IMR-90 (cell line): ENCODE measurements at regions not wholly inside any gene's neighbourhood (a gene's known extent, or its start where the extent isn't known, plus 50 kb on each side); places are given as distances from the start of the nearest gene placed in this dataset.

Experiments used
- ATAC-seq: fragments of 200-7000 bp; cut with Tn5 transposase; 2 replicates; pipeline ENCODE4 v1.9.1; 2020; ENCODE audit warnings: low read depth, mild to moderate bottlenecking, moderate library complexity
- BruUV-seq: library from RNA; stranded (reverse); fragments of 400-500 nt; replicated peaks from 2 replicates; lab custom pipeline; 2021; lab: Mats Ljungman, UMichigan
- CTCF ChIA-PET: fragments of 300-600 bp; formaldehyde crosslinking; extraction: SDS; loops from one replicate; lab custom pipeline; 2021; ENCODE audit warnings: antibody characterized with exemption; lab: Yijun Ruan, JAX
- POLR2A ChIA-PET: fragments of 300-600 bp; sonication (Branson Sonifier 250); formaldehyde crosslinking; loops from one replicate; lab custom pipeline; 2022; ENCODE audit warnings: antibody characterized with exemption; ENCODE audit not compliant: unreplicated experiment; lab: Charles Lee
- DNase-seq: peaks from one replicate; pipeline ENCODE4 v3.0.0; 2013
- H2AFZ ChIP-seq: replicated peaks from 2 replicates; pipeline ENCODE3; 2013; ENCODE audit warnings: low read length, mild to moderate bottlenecking; ENCODE audit not compliant: poor library complexity
- H2AK5ac ChIP-seq: 2 replicates; pipeline ENCODE4 v1.6.1; 2013; ENCODE audit warnings: low read depth, low read length, inconsistent platforms
- H2AK9ac ChIP-seq: replicated peaks from 2 replicates; pipeline ENCODE3; 2013; ENCODE audit warnings: mild to moderate bottlenecking, low read depth, low read length, moderate library complexity; ENCODE audit not compliant: poor library complexity
- H2BK120ac ChIP-seq: 2 replicates; pipeline ENCODE4 v1.6.1; 2013; ENCODE audit warnings: low read depth, low read length, inconsistent platforms
- H2BK15ac ChIP-seq: 3 replicates; pipeline ENCODE4 v1.6.1; 2013; ENCODE audit warnings: low read depth, low read length, inconsistent platforms
- H2BK20ac ChIP-seq: 2 replicates; pipeline ENCODE4 v1.6.1; 2013; ENCODE audit warnings: low read depth, mild to moderate bottlenecking, inconsistent platforms, low read length, moderate library complexity
- H2BK5ac ChIP-seq: 2 replicates; pipeline ENCODE4 v1.6.1; 2013; ENCODE audit warnings: mild to moderate bottlenecking, low read depth, low read length, inconsistent platforms; ENCODE audit not compliant: poor library complexity, severe bottlenecking
- H3K14ac ChIP-seq: replicated peaks from 2 replicates; pipeline ENCODE4 v1.6.1; 2013; ENCODE audit warnings: low read depth, low read length, inconsistent platforms
- H3K18ac ChIP-seq: 2 replicates; pipeline ENCODE4 v1.6.1; 2013; ENCODE audit warnings: low read depth, low read length, control low read depth
- H3K23ac ChIP-seq: 2 replicates; pipeline ENCODE4 v1.6.1; 2013; ENCODE audit warnings: low read depth, low read length, inconsistent platforms
- H3K27ac ChIP-seq: 2 replicates; pipeline ENCODE4 v1.5.1; 2013; ENCODE audit warnings: mild to moderate bottlenecking, control low read depth, low read length; ENCODE audit not compliant: insufficient read depth
- H3K27me3 ChIP-seq: 2 replicates; pipeline ENCODE4 v1.6.1; 2013; ENCODE audit warnings: low read length; ENCODE audit not compliant: control insufficient read depth, insufficient read depth
- H3K36me3 ChIP-seq: 2 replicates; pipeline ENCODE4 v1.6.1; 2013; ENCODE audit warnings: low read length, mixed read lengths; ENCODE audit not compliant: control insufficient read depth, insufficient read depth
- H3K4ac ChIP-seq: 2 replicates; pipeline ENCODE4 v1.6.1; 2013; ENCODE audit warnings: low read depth, low read length, inconsistent platforms
- H3K4me1 ChIP-seq: 2 replicates; pipeline ENCODE4 v1.6.1; 2013; ENCODE audit warnings: low read length, mixed read lengths; ENCODE audit not compliant: control insufficient read depth, insufficient read depth
- H3K4me2 ChIP-seq: 2 replicates; pipeline ENCODE4 v1.6.1; 2013; ENCODE audit warnings: low read depth, mild to moderate bottlenecking, control low read depth, low read length, moderate library complexity
- H3K4me3 ChIP-seq: 2 replicates; pipeline ENCODE4 v1.5.1; 2013; ENCODE audit warnings: low read depth, mild to moderate bottlenecking, control low read depth, low read length, moderate library complexity; ENCODE audit not compliant: insufficient read depth
- H3K56ac ChIP-seq: 2 replicates; pipeline ENCODE4 v1.6.1; 2013; ENCODE audit warnings: low read length, inconsistent platforms; ENCODE audit not compliant: insufficient read depth; ENCODE audit errors: extremely low read depth
- H3K79me1 ChIP-seq, 2 experiments: 2 replicates each; pipeline ENCODE4 v1.6.1; 2013; ENCODE audit warnings: low read length in 2 of 2, inconsistent platforms in 1 of 2, low read depth in 1 of 2
- H3K9ac ChIP-seq: 2 replicates; pipeline ENCODE4 v1.6.1; 2013; ENCODE audit warnings: low read depth, low read length, control low read depth
- H3K9me1 ChIP-seq: 2 replicates; pipeline ENCODE4 v1.6.1; 2013; ENCODE audit warnings: low read length, inconsistent platforms; ENCODE audit not compliant: insufficient read depth
- H3K9me3 ChIP-seq: 2 replicates; pipeline ENCODE4 v1.6.1; 2013; ENCODE audit warnings: low read length; ENCODE audit not compliant: control insufficient read depth, insufficient read depth
- H4K20me1 ChIP-seq: 2 replicates; pipeline ENCODE4 v1.6.1; 2013; ENCODE audit warnings: low read length, inconsistent platforms; ENCODE audit not compliant: insufficient read depth
- H4K5ac ChIP-seq: 2 replicates; pipeline ENCODE4 v1.6.1; 2013; ENCODE audit warnings: mild to moderate bottlenecking, low read depth, low read length, control low read depth
- H4K8ac ChIP-seq, 2 experiments: 2 replicates each; pipeline ENCODE4 v1.6.1; 2013; ENCODE audit warnings: low read depth in 2 of 2, low read length in 2 of 2, control low read depth in 1 of 2, inconsistent platforms in 1 of 2
- H4K91ac ChIP-seq: 2 replicates; pipeline ENCODE4 v1.6.1; 2013; ENCODE audit warnings: low read depth, low read length, inconsistent platforms; ENCODE audit not compliant: insufficient read depth
- BHLHE40 ChIP-seq: fragments of 150-350 bp; IDR thresholded peaks from 2 replicates; pipeline ENCODE4 v1.6.1; 2016; ENCODE audit warnings: mild to moderate bottlenecking, low read depth, low read length
- CEBPB ChIP-seq: IDR thresholded peaks from 2 replicates; pipeline ENCODE4 v1.6.1; 2012; ENCODE audit warnings: low read depth, low read length, improper control_type of control experiment
- CHD1 ChIP-seq: IDR thresholded peaks from 2 replicates; pipeline ENCODE4 v1.6.1; 2012; ENCODE audit warnings: low read depth, low read length, improper control_type of control experiment
- ELK1 ChIP-seq: fragments of 150-350 bp; IDR thresholded peaks from 2 replicates; pipeline ENCODE4 v1.6.1; 2016; ENCODE audit warnings: low read depth, mild to moderate bottlenecking, low read length, moderate library complexity, borderline replicate concordance
- FOS ChIP-seq: fragments of 150-350 bp; IDR thresholded peaks from 2 replicates; pipeline ENCODE4 v1.6.1; 2016; ENCODE audit warnings: low read depth, low read length
- MAFK ChIP-seq: IDR thresholded peaks from 2 replicates; pipeline ENCODE4 v1.6.1; 2012; ENCODE audit warnings: low read depth, low read length, improper control_type of control experiment
- MAZ ChIP-seq: IDR thresholded peaks from 2 replicates; pipeline ENCODE4 v1.6.1; 2012; ENCODE audit warnings: low read depth, mild to moderate bottlenecking, low read length, improper control_type of control experiment, moderate library complexity, borderline replicate concordance
- MXI1 ChIP-seq: IDR thresholded peaks from 2 replicates; pipeline ENCODE4 v1.6.1; 2012; ENCODE audit warnings: low read depth, mild to moderate bottlenecking, low read length, moderate library complexity, borderline replicate concordance
- NFE2L2 ChIP-seq: fragments of 150-350 bp; IDR thresholded peaks from 2 replicates; pipeline ENCODE4 v1.6.1; 2016; ENCODE audit warnings: low read depth, mild to moderate bottlenecking, low read length
- POLR2A ChIP-seq: IDR thresholded peaks from 2 replicates; pipeline ENCODE4 v1.6.1; 2012; ENCODE audit warnings: mild to moderate bottlenecking, low read depth, low read length
- RAD21 ChIP-seq: IDR thresholded peaks from 2 replicates; pipeline ENCODE4 v1.6.1; 2012; ENCODE audit warnings: low read length, improper control_type of control experiment
- RCOR1 ChIP-seq: IDR thresholded peaks from 2 replicates; pipeline ENCODE4 v1.6.1; 2012; ENCODE audit warnings: mild to moderate bottlenecking, low read length, improper control_type of control experiment; ENCODE audit not compliant: insufficient replicate concordance
- RFX5 ChIP-seq: IDR thresholded peaks from 2 replicates; pipeline ENCODE4 v1.8.0; 2012; ENCODE audit warnings: low read depth, mild to moderate bottlenecking, low read length, moderate library complexity
- SMC3 ChIP-seq: fragments of 150-350 bp; IDR thresholded peaks from 2 replicates; pipeline ENCODE4 v1.6.1; 2016; ENCODE audit warnings: low read depth, mild to moderate bottlenecking, antibody characterized with exemption, low read length, moderate library complexity
- USF2 ChIP-seq: fragments of 150-350 bp; IDR thresholded peaks from 2 replicates; pipeline ENCODE4 v1.6.1; 2017; ENCODE audit warnings: mild to moderate bottlenecking, antibody characterized with exemption, low read length, low read depth
- WGBS, 2 experiments: methylation state at CpG; one replicate each; pipeline versions ENCODE4 v1.1.5 to v1.1.7; 2013; ENCODE audit warnings: missing lambda C conversion rate in 2 of 2; ENCODE audit not compliant: insufficient read length in 1 of 2; ENCODE audit errors: extremely low coverage in 2 of 2; 5-methylcytosine and 5-hydroxymethylcytosine counted together
- dilution Hi-C: fragments of 300-500 bp; cut with HindIII; formaldehyde crosslinking; loops from one replicate; pipeline ENCODE4 v1.14.3; 2018; ENCODE audit warnings: low sequenced_read_pairs; ENCODE audit not compliant: unreplicated experiment
- in situ Hi-C: fragments of 300-500 bp; cut with MboI; formaldehyde crosslinking; loops from 3 replicates; pipeline ENCODE4 v1.14.3; 2019; ENCODE audit warnings: low sequenced_read_pairs, inconsistent platforms, mixed read lengths
- intact Hi-C: fragments of 100-400 bp; cut with micrococcal nuclease; formaldehyde crosslinking; loops from 2 replicates; pipeline ENCODE4 v1.10.0; 2022
- TF ChIP-seq, protein P1 (sequence below): conservative IDR thresholded peaks from 2 replicates; pipeline ENCODE4 v1.5.1; 2012; ENCODE audit warnings: mild to moderate bottlenecking, low read depth, low read length, improper control_type of control experiment

- no peak overlapping the region for H3K56ac ChIP-seq
- H3K9me1 ChIP-seq = no peaks in the 10 kb centered on the region
- H3K4me2 ChIP-seq = no peak overlapping the region
- no peak overlapping the region for H2AK9ac ChIP-seq
- H3K79me1 ChIP-seq = no peaks in the 10 kb centered on the region
- H3K36me3 ChIP-seq = no peaks in the 10 kb centered on the region
- H3K4me3 ChIP-seq = no peak overlapping the region
- no peak overlapping the region for H3K27ac ChIP-seq
- H4K5ac ChIP-seq = no peak overlapping the region
- no peak overlapping the region for H2BK5ac ChIP-seq
- ChIA-PET CTCF (no interaction called here), POLR2A (interaction anchor here (0.6 kb wide), 1 partner anchor 32 kb away, joined by 3 read pairs; no protein-coding TSS in a partner anchor)
- H2BK15ac ChIP-seq = no peak overlapping the region
- in situ Hi-C loops = no loop called here
- no peak for DNase-seq
- H2BK120ac ChIP-seq = no peak overlapping the region
- H3K27me3 ChIP-seq = peaks cover 5% of the 10 kb centered on the region; the same call in 1 of the 2 replicates
- H3K14ac ChIP-seq = no peak overlapping the region
- no peak overlapping the region for H2AK5ac ChIP-seq
- no CpG with 5 or more reads among the region's 2 CpGs for WGBS, 2 experiments
- no peak overlapping the region for H3K4ac ChIP-seq
- no TSS peak for BruUV-seq
- H4K20me1 ChIP-seq = no peaks in the 10 kb centered on the region
- no peaks in the 10 kb centered on the region for H3K9me3 ChIP-seq
- H2BK20ac ChIP-seq = no peak overlapping the region
- TF ChIP-seq RFX5 (no peak), MAFK (no peak), RAD21 (no peak), RCOR1 (no peak), CHD1 (no peak), ELK1 (no peak), POLR2A (no peak), FOS (no peak), MXI1 (no peak), USF2 (no peak), SMC3 (no peak), MAZ (no peak), NFE2L2 (no peak), CEBPB (no peak), BHLHE40 (no peak)
- TF ChIP-seq, protein P1, sequence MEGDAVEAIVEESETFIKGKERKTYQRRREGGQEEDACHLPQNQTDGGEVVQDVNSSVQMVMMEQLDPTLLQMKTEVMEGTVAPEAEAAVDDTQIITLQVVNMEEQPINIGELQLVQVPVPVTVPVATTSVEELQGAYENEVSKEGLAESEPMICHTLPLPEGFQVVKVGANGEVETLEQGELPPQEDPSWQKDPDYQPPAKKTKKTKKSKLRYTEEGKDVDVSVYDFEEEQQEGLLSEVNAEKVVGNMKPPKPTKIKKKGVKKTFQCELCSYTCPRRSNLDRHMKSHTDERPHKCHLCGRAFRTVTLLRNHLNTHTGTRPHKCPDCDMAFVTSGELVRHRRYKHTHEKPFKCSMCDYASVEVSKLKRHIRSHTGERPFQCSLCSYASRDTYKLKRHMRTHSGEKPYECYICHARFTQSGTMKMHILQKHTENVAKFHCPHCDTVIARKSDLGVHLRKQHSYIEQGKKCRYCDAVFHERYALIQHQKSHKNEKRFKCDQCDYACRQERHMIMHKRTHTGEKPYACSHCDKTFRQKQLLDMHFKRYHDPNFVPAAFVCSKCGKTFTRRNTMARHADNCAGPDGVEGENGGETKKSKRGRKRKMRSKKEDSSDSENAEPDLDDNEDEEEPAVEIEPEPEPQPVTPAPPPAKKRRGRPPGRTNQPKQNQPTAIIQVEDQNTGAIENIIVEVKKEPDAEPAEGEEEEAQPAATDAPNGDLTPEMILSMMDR = no peak
- no peaks in the 10 kb centered on the region for H3K4me1 ChIP-seq
- intact Hi-C loops = no loop called here
- H3K9ac ChIP-seq = no peak overlapping the region
- no peak overlapping the region for H4K8ac ChIP-seq
- no peak for ATAC-seq
- dilution Hi-C loops = no loop called here
- no peak overlapping the region for H3K23ac ChIP-seq
- no peak overlapping the region for H2AFZ ChIP-seq
- H4K91ac ChIP-seq = no peak overlapping the region
- H3K18ac ChIP-seq = no peak overlapping the region
Measured at GRCh38 chrX:42385730-42386129, 392.2 kb downstream of the PPP1R2C start.
